ENCODE measurements at regions not wholly inside any gene's neighbourhood (a gene's known extent, or its start where the extent isn't known, plus 50 kb on each side); places are given as distances from the start of the nearest gene placed in this dataset.
A peak's percentile ranks its signal among the peaks of the same experiment; 100 is the strongest.

GRCh38 chr9:754150-754931 lies 87.2 kb upstream of the DMRT1 start:
- TF ChIP-seq JUND (IDR thresholded peaks at IDR 0.05) (no peak), CTCF (IDR thresholded peaks at IDR 0.05) (peak; percentile 15), GABPA (IDR thresholded peaks at IDR 0.05; ENCODE audit: low read depth) (no peak), REST (IDR thresholded peaks at IDR 0.05; ENCODE audit: low read depth, low read length) (no peak)

Data from SK-N-SH (cell line).